ENCODE measurements at regions not wholly inside any gene's neighbourhood (a gene's known extent, or its start where the extent isn't known, plus 50 kb on each side); places are given as distances from the start of the nearest gene placed in this dataset.

DNA sequence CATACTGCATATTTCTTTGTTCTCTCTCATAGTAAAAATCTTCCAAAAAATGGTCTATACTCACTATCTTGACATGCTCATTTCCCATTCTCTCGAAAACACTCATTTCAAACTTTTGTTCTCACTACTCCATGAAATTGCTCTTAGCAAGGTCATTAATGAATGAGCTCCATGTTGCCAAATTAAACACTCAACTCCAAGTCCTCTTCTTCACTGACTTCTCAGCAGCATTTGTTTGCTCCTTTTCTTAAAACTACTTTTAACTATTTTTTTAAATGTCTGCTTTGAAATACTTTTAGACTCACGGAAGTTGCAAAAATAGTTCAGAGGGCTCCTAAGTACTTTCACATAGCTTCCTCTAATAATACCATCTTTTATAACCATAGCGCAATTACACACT, 274.0 kb upstream of the PREP start:
- TF ChIP-seq CTCF (IDR thresholded peaks at IDR 0.05) (no peak), POLR2A (IDR thresholded peaks at IDR 0.05) (no peak), EP300 (IDR thresholded peaks at IDR 0.05) (no peak)
